ENCODE measurements at regions not wholly inside any gene's neighbourhood (a gene's known extent, or its start where the extent isn't known, plus 50 kb on each side); places are given as distances from the start of the nearest gene placed in this dataset.

GRCh38 chr5:14050821-14051220, 92.3 kb upstream of the TRIO start:
- TF ChIP-seq, protein P1, sequence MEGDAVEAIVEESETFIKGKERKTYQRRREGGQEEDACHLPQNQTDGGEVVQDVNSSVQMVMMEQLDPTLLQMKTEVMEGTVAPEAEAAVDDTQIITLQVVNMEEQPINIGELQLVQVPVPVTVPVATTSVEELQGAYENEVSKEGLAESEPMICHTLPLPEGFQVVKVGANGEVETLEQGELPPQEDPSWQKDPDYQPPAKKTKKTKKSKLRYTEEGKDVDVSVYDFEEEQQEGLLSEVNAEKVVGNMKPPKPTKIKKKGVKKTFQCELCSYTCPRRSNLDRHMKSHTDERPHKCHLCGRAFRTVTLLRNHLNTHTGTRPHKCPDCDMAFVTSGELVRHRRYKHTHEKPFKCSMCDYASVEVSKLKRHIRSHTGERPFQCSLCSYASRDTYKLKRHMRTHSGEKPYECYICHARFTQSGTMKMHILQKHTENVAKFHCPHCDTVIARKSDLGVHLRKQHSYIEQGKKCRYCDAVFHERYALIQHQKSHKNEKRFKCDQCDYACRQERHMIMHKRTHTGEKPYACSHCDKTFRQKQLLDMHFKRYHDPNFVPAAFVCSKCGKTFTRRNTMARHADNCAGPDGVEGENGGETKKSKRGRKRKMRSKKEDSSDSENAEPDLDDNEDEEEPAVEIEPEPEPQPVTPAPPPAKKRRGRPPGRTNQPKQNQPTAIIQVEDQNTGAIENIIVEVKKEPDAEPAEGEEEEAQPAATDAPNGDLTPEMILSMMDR (IDR thresholded peaks at IDR 0.05), result no peak
- no peak for TF ChIP-seq POLR2A (IDR thresholded peaks at IDR 0.05)

Measured in testis (tissue), 2 donors.